HepG2 (cell line): ENCODE measurements at regions not wholly inside any gene's neighbourhood (a gene's known extent, or its start where the extent isn't known, plus 50 kb on each side); places are given as distances from the start of the nearest gene placed in this dataset.

Source experiments
- FOXA3 ChIP-seq: IDR thresholded peaks from 2 replicates; pipeline ENCODE4 v1.6.1; 2016; ENCODE audit warnings: missing genetic modification reagents, missing compliant biosample characterization
- KDM5B ChIP-seq: sonication (generic); formaldehyde crosslinking; IDR thresholded peaks from 2 replicates; pipeline ENCODE4 v1.4.0; 2020; ENCODE audit warnings: missing genetic modification reagents, mild to moderate bottlenecking, borderline replicate concordance
- MBNL3 ChIP-seq: fragments of 250-450 bp; sonication (Bioruptor Pico); conservative IDR thresholded peaks from 2 replicates; pipeline ENCODE4 v1.8.0; 2022; ENCODE audit warnings: mild to moderate bottlenecking, inconsistent platforms
- NR2C2 ChIP-seq: sonication (generic); formaldehyde crosslinking; IDR thresholded peaks from 2 replicates; pipeline ENCODE4 v1.4.0; 2020; ENCODE audit warnings: missing genetic modification reagents, mild to moderate bottlenecking, moderate library complexity, borderline replicate concordance
- SP5 ChIP-seq: IDR thresholded peaks from 2 replicates; pipeline ENCODE4 v1.6.1; 2016; ENCODE audit warnings: low read depth, borderline replicate concordance
- ZBTB25 ChIP-seq: IDR thresholded peaks from 2 replicates; pipeline ENCODE4 v1.6.1; 2018; ENCODE audit warnings: missing genetic modification reagents
- ZBTB42 ChIP-seq: sonication (generic); formaldehyde crosslinking; IDR thresholded peaks from 2 replicates; pipeline ENCODE4 v1.5.0; 2020; ENCODE audit warnings: mild to moderate bottlenecking, missing genetic modification reagents
- ZFP82 ChIP-seq: sonication (generic); formaldehyde crosslinking; IDR thresholded peaks from 2 replicates; pipeline ENCODE4 v1.5.1; 2020; ENCODE audit warnings: mild to moderate bottlenecking, missing genetic modification reagents, borderline replicate concordance
- ZMYM3 ChIP-seq: sonication (generic); formaldehyde crosslinking; IDR thresholded peaks from 2 replicates; pipeline ENCODE4 v1.5.1; 2020; ENCODE audit warnings: mild to moderate bottlenecking, missing genetic modification reagents
- ZNF235 ChIP-seq: sonication (generic); formaldehyde crosslinking; IDR thresholded peaks from 2 replicates; pipeline ENCODE4 v1.8.1; 2023; ENCODE audit warnings: mild to moderate bottlenecking, missing genetic modification reagents, borderline replicate concordance
- ZNF891 ChIP-seq: sonication (generic); formaldehyde crosslinking; IDR thresholded peaks from 2 replicates; pipeline ENCODE4 v1.5.0; 2020; ENCODE audit warnings: mild to moderate bottlenecking, missing genetic modification reagents
- TF ChIP-seq, protein P1 (sequence below): sonication (generic); formaldehyde crosslinking; IDR thresholded peaks from 2 replicates; pipeline ENCODE4 v1.4.0; 2020; ENCODE audit warnings: missing genetic modification reagents

- TF ChIP-seq, protein P1, sequence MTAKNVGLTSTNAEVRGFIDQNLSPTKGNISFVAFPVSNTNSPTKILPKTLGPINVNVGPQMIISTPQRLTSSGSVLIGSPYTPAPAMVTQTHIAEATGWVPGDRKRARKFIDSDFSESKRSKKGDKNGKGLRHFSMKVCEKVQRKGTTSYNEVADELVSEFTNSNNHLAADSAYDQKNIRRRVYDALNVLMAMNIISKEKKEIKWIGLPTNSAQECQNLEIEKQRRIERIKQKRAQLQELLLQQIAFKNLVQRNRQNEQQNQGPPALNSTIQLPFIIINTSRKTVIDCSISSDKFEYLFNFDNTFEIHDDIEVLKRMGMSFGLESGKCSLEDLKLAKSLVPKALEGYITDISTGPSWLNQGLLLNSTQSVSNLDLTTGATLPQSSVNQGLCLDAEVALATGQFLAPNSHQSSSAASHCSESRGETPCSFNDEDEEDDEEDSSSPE (CRISPR knock-in tag): no peak
- TF ChIP-seq NR2C2 (CRISPR knock-in tag) (no peak), SP5 (no peak), ZNF891 (CRISPR knock-in tag) (no peak), ZNF235 (no peak), FOXA3 (CRISPR knock-in tag) (no peak), ZFP82 (CRISPR knock-in tag) (no peak), KDM5B (CRISPR knock-in tag) (no peak), ZBTB42 (CRISPR knock-in tag) (no peak), MBNL3 (no peak), ZBTB25 (CRISPR knock-in tag) (no peak), ZMYM3 (CRISPR knock-in tag) (no peak)
These were observed 186.3 kb downstream of the TUBA3C start (continued) for GRCh38 chr13:18995259-18995873.
